ENCODE measurements at regions not wholly inside any gene's neighbourhood (a gene's known extent, or its start where the extent isn't known, plus 50 kb on each side); places are given as distances from the start of the nearest gene placed in this dataset.
"Not testable (repeated sequence)": the region's sequence is repeated elsewhere in the genome, so short reads cannot be mapped to it uniquely, and the experiment has no call there.

DNA sequence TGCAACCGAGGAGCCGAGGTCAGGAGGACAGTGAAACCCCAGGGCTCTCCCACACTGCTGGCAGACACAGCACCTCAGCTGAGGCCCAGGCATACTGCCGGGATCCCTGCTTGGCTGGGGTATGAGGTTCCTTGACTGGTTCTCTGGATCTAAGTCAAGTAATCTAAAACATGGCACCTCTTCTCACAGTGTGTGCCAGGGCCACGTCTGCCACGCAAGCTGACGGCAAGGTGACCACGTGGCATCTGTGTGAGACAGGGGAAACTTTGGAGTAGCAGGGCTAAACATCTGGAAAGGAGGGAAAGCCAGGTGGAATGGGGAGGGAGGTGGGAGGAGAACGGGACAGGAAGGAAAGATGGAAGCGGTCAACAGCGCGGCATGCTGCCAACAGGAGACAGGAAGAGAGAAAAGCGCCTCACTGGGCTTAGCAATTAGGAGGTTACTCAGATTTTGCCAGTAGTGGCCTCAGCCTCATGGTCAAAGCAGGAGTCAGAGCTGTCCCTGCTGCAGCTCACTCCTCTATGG, 103.7 kb downstream of the CXCL12 start:
- Mint-ChIP-seq H3K4me1 (no peaks in the 10 kb centered on the region), H3K36me3 (ENCODE audit: low read depth) (no peaks in the 10 kb centered on the region), H3K27me3 (no peaks in the 10 kb centered on the region), H3K9me3 (peaks cover 6% of the 10 kb centered on the region), H3K27ac (no peak overlapping the region), H3K4me3 (no peak overlapping the region)
- ChIA-PET CTCF (no interaction called here), POLR2A (no interaction called here)
- intact Hi-C loops (cut with micrococcal nuclease) = no loop called here
- no peak for ATAC-seq (ENCODE audit: low read depth)
- no peak for DNase-seq
- TF ChIP-seq, protein P1, sequence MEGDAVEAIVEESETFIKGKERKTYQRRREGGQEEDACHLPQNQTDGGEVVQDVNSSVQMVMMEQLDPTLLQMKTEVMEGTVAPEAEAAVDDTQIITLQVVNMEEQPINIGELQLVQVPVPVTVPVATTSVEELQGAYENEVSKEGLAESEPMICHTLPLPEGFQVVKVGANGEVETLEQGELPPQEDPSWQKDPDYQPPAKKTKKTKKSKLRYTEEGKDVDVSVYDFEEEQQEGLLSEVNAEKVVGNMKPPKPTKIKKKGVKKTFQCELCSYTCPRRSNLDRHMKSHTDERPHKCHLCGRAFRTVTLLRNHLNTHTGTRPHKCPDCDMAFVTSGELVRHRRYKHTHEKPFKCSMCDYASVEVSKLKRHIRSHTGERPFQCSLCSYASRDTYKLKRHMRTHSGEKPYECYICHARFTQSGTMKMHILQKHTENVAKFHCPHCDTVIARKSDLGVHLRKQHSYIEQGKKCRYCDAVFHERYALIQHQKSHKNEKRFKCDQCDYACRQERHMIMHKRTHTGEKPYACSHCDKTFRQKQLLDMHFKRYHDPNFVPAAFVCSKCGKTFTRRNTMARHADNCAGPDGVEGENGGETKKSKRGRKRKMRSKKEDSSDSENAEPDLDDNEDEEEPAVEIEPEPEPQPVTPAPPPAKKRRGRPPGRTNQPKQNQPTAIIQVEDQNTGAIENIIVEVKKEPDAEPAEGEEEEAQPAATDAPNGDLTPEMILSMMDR (IDR thresholded peaks at IDR 0.05) = no peak

DNA sequence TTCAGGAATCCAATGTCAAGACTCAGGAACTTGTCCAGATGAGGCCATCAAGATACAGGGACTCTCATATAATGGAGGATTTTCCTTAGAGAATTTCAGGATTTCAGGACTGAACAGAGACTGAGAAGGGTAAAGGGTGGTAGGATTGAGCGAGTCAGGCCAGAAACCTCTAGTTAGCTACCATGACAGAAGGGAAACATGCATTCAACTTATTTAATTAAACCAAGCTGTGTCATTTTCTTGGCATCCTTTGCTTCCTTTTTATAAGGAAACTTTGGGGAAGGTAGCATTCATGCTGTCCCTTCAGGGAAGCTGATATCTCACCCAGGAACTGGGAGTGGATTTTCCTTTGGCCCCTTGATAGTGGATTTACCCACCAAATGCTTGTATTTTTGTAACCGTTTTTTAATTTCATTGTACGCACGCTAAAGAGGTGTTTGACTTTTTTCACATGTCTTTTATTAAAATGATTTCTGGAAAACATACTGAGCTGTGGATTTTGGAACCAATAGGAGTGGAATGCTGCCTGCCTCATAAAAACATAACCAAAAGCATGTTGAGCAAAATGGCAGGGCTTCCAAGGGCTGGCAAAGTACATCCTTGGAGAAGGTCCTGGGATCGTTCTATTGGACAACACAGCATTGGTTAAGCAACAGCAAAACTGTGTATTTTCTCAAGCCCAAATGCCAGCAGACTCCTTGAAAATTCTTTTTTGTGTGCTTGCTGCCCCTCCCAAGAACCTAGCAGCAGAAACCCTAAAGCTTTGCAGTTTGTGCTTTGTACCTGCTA, 104.5 kb downstream of the CXCL12 start:
- Mint-ChIP-seq H3K27ac (no peak overlapping the region), H3K4me1 (no peaks in the 10 kb centered on the region), H3K36me3 (ENCODE audit: low read depth) (no peaks in the 10 kb centered on the region), H3K27me3 (no peaks in the 10 kb centered on the region), H3K9me3 (peaks cover 9% of the 10 kb centered on the region), H3K4me3 (no peak overlapping the region)
- POLR2A ChIA-PET = no interaction called here
- CTCF ChIA-PET = no interaction called here
- intact Hi-C loops (cut with micrococcal nuclease) = no loop called here
- ATAC-seq (ENCODE audit: low read depth) (no peak), DNase-seq (no peak)
- TF ChIP-seq, protein P1 (IDR thresholded peaks at IDR 0.05) = no peak

DNA sequence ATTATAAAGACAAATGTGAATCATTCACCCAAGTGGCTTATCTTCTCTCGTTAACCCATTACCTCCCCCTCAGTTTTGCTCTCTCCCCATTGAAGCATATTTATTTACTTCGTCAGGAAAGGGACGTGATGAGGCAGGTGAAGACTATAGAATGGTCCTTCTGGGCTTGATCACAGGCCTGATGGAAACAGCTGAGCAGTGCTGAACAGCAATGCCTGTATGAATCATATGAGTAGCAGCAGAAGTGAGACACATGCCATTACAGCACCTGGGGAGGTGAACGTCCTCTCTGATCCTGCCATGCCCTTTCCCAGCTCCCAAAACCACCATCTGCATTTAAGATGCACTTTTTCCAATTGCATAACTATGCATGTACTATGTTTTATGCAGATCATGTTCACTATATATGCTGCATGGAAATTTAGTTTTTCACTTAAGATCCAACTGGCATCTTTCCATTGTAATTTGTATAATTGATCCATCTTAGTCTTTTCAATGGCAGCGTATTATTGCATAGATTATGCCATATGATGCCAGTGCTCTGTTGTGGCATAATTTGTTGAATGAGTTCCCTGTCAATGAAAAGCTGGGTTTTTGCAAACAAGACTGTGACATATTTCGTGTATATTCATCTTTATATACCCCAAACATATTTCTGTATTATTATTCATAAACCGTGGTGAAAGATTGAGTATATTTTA, 105.3 kb downstream of the CXCL12 start:
- H3K27me3 Mint-ChIP-seq = no peaks in the 10 kb centered on the region
- H3K4me3 Mint-ChIP-seq = no peak overlapping the region
- CTCF ChIA-PET = no interaction called here
- TF ChIP-seq, protein P1 (IDR thresholded peaks at IDR 0.05) = no peak
- H3K9me3 Mint-ChIP-seq = peaks cover 9% of the 10 kb centered on the region
- H3K27ac Mint-ChIP-seq = no peak overlapping the region
- no peak for ATAC-seq (ENCODE audit: low read depth)
- no peak for DNase-seq
- H3K4me1 Mint-ChIP-seq = no peaks in the 10 kb centered on the region
- intact Hi-C loops (cut with micrococcal nuclease) = no loop called here
- POLR2A ChIA-PET = no interaction called here
- H3K36me3 Mint-ChIP-seq (ENCODE audit: low read depth) = no peaks in the 10 kb centered on the region

DNA sequence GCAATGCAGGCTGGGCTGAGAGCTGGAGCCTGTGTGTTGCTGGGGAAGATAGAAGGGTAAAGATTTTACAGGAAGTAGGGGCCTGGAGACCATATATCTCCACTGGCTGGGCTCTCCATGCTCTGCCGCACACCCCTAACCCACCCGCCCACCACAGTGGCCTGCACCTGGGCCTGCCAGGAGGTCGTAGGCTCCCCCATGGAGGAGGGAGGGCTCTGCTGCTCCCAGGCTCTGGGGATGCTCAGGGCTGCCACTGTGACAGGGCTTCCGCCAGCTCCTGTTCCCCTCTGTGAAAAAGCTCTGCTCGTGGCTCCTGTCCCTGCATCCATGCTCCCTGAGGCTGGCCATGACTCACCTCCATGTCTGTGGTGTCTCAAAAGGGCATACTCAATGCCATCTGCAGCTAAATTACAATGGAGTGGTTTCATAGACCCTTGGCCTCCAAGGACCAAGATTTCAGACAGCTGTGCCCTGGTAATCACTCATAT, 106.0 kb downstream of the CXCL12 start:
- ChIA-PET POLR2A (no interaction called here), CTCF (no interaction called here)
- peaks cover 9% of the 10 kb centered on the region for H3K9me3 Mint-ChIP-seq
- intact Hi-C loops (cut with micrococcal nuclease) = no loop called here
- H3K27me3 Mint-ChIP-seq = no peaks in the 10 kb centered on the region
- no peak overlapping the region for H3K4me3 Mint-ChIP-seq
- DNase-seq = no peak
- ATAC-seq (ENCODE audit: low read depth) = no peak
- no peaks in the 10 kb centered on the region for H3K36me3 Mint-ChIP-seq (ENCODE audit: low read depth)
- TF ChIP-seq, protein P1 (IDR thresholded peaks at IDR 0.05) = no peak
- no peaks in the 10 kb centered on the region for H3K4me1 Mint-ChIP-seq
- no peak overlapping the region for H3K27ac Mint-ChIP-seq

DNA sequence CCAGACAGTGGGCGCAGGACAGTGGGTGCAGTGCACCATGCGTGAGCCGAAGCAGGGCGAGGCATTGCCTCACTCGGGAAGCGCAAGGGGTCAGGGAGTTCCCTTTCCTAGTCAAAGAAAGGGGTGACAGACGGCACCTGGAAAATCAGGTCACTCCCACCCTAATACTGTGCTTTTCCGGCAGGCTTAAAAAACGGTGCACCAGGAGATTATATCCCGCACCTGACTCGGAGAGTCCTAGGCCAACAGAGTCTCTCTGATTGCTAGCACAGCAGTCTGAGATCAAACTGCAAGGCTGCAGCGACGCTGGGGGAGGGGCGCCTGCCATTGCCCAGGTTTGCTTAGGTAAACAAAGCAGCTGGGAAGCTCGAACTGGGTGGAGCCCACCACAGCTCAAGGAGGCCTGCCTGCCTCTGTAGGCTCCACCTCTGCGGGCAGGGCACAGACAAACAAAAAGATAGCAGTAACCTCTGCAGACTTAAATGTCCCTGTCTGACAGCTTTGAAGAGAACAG, 116.4 kb downstream of the CXCL12 start:
- DNase-seq; H3K4me1 Mint-ChIP-seq; H3K27ac Mint-ChIP-seq; H3K36me3 Mint-ChIP-seq (ENCODE audit: low read depth); POLR2A ChIA-PET; intact Hi-C loops (cut with micrococcal nuclease); H3K9me3 Mint-ChIP-seq; CTCF ChIA-PET; ATAC-seq (ENCODE audit: low read depth); H3K4me3 Mint-ChIP-seq; H3K27me3 Mint-ChIP-seq: not testable (repeated sequence)
